ENCODE measurements at regions not wholly inside any gene's neighbourhood (a gene's known extent, or its start where the extent isn't known, plus 50 kb on each side); places are given as distances from the start of the nearest gene placed in this dataset.

DNA sequence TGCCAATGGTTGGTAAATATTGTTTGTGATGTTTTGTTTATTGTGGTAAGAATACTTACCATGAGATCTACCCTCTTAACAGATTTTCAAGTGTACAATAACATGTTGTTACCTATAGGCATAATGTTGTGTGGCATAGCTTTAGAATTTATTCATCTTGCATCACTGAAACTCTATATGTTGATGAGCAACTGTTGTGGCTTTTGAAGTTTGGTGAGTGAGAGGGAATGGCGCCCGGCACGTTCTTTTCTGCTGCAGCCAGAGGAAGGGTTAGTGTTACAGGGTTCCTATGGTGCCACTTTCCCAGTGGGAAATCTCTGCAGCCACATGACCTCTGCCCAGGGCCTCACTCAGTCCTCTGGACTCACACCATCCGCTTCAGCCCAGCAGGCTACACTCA lies 342.5 kb upstream of the ADGRL2 start:
- Histone ChIP-seq H3K4me3 (ENCODE audit: low read depth in 1 of 3, low read length in 3 of 3) (no peak overlapping the region), H3K27ac (ENCODE audit: low read depth in 1 of 2, low read length in 2 of 2) (no peak overlapping the region), H3K27me3 (ENCODE audit: control insufficient read depth in 4 of 4, insufficient read depth in 4 of 4, low read length in 3 of 4) (no peaks in the 10 kb centered on the region), H3K4me1 (ENCODE audit: control insufficient read depth in 4 of 4, insufficient read depth in 4 of 4, low read length in 3 of 4) (peaks cover 0 to 1% (median 0%) of the 10 kb centered on the region in 4 donors), H3K9me3 (ENCODE audit: control insufficient read depth in 4 of 4, low read length in 3 of 4) (no peaks in the 10 kb centered on the region), H3K36me3 (ENCODE audit: control insufficient read depth in 4 of 4, insufficient read depth in 3 of 4, low read depth in 1 of 4, low read length in 3 of 4) (no peaks in the 10 kb centered on the region), H3K9ac (ENCODE audit: low read depth in 1 of 2, low read length in 2 of 2) (no peak overlapping the region)
- DNase-seq (ENCODE audit: low spot score) = no peak
- TF ChIP-seq RXRA (IDR thresholded peaks at IDR 0.05) = no peak
- 84% methylated on average over 4 of the region's 4 CpGs for WGBS

DNA sequence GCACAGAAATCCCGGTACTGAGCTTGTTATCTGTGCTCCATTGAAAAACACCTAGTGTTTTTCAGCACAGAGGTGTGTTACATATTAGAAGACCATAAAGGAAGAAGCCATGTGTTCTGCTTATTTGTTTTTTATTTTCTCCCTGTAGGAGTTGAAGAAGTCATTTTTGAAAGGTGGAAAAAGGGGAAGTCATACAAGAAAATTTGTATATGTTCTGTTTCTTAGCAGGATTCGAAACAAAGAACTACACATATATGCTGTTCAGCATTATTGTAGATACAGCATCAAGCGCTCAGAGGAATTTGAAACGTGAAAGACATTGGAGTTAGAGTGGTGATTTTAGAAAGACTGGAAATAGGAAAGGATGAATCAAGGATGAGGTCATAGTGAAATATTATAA lies 345.3 kb upstream of the ADGRL2 start:
- H3K9ac ChIP-seq (ENCODE audit: low read depth in 1 of 2, low read length in 2 of 2) = no peak overlapping the region
- no peak for TF ChIP-seq GABPA (IDR thresholded peaks at IDR 0.05 in 1 of 2, conservative IDR thresholded peaks at IDR 0.05 in 1 of 2)
- TF ChIP-seq HNF4G (IDR thresholded peaks at IDR 0.05) = no peak
- TF ChIP-seq FOXA1 (IDR thresholded peaks at IDR 0.05) = no peak
- no peak for TF ChIP-seq TAF1 (conservative IDR thresholded peaks at IDR 0.05)
- peaks cover 0 to 1% (median 0%) of the 10 kb centered on the region in 4 donors for H3K4me1 ChIP-seq (ENCODE audit: control insufficient read depth in 4 of 4, insufficient read depth in 4 of 4, low read length in 3 of 4)
- H3K4me3 ChIP-seq (ENCODE audit: low read depth in 1 of 3, low read length in 3 of 3) = no peak overlapping the region
- no peaks in the 10 kb centered on the region for H3K9me3 ChIP-seq (ENCODE audit: control insufficient read depth in 4 of 4, low read length in 3 of 4)
- H3K27ac ChIP-seq (ENCODE audit: low read depth in 1 of 2, low read length in 2 of 2) = no peak overlapping the region
- DNase-seq (ENCODE audit: low spot score) = no peak
- no peaks in the 10 kb centered on the region for H3K36me3 ChIP-seq (ENCODE audit: control insufficient read depth in 4 of 4, insufficient read depth in 3 of 4, low read depth in 1 of 4, low read length in 3 of 4)
- 87% methylated on average over 4 of the region's 4 CpGs for WGBS
- H3K27me3 ChIP-seq (ENCODE audit: control insufficient read depth in 4 of 4, insufficient read depth in 4 of 4, low read length in 3 of 4) = no peaks in the 10 kb centered on the region

DNA sequence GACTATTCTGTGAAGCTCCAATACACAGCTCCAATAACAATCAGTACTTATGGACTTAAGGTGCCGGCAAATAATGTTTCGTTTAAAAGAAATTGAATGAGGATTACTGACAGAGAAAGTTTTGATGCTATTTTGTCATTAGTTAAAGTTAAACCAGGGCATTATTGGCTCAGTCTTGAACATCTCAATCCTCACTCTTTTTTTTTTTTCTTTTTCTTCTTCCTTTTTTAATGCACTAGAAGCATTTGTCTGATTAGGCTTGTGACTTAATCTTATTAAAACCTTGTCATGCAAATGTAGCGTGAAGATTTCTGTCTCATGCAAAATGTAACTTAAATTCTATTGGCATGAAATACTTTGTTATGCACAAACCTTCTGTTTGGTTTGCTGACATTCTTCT lies 346.8 kb upstream of the ADGRL2 start:
- H3K9me3 ChIP-seq (ENCODE audit: control insufficient read depth in 4 of 4, low read length in 3 of 4) = no peaks in the 10 kb centered on the region
- H3K9ac ChIP-seq (ENCODE audit: low read depth in 1 of 2, low read length in 2 of 2) = no peak overlapping the region
- no peaks in the 10 kb centered on the region for H3K36me3 ChIP-seq (ENCODE audit: control insufficient read depth in 4 of 4, insufficient read depth in 3 of 4, low read depth in 1 of 4, low read length in 3 of 4)
- no peak overlapping the region for H3K4me3 ChIP-seq (ENCODE audit: low read depth in 1 of 3, low read length in 3 of 3)
- no peak for DNase-seq (ENCODE audit: low spot score)
- H3K4me1 ChIP-seq (ENCODE audit: control insufficient read depth in 4 of 4, insufficient read depth in 4 of 4, low read length in 3 of 4) = peaks cover 0 to 1% (median 0%) of the 10 kb centered on the region in 4 donors
- H3K27me3 ChIP-seq (ENCODE audit: control insufficient read depth in 4 of 4, insufficient read depth in 4 of 4, low read length in 3 of 4) = no peaks in the 10 kb centered on the region
- TF ChIP-seq HNF4G (IDR thresholded peaks at IDR 0.05) = no peak
- TF ChIP-seq YY1 (IDR thresholded peaks at IDR 0.05) = no peak
- no peak for TF ChIP-seq HNF4A (conservative IDR thresholded peaks at IDR 0.05)
- TF ChIP-seq FOXA1 (IDR thresholded peaks at IDR 0.05) = no peak
- TF ChIP-seq TAF1 (conservative IDR thresholded peaks at IDR 0.05) = no peak
- TF ChIP-seq, protein P1, sequence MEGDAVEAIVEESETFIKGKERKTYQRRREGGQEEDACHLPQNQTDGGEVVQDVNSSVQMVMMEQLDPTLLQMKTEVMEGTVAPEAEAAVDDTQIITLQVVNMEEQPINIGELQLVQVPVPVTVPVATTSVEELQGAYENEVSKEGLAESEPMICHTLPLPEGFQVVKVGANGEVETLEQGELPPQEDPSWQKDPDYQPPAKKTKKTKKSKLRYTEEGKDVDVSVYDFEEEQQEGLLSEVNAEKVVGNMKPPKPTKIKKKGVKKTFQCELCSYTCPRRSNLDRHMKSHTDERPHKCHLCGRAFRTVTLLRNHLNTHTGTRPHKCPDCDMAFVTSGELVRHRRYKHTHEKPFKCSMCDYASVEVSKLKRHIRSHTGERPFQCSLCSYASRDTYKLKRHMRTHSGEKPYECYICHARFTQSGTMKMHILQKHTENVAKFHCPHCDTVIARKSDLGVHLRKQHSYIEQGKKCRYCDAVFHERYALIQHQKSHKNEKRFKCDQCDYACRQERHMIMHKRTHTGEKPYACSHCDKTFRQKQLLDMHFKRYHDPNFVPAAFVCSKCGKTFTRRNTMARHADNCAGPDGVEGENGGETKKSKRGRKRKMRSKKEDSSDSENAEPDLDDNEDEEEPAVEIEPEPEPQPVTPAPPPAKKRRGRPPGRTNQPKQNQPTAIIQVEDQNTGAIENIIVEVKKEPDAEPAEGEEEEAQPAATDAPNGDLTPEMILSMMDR (IDR thresholded peaks at IDR 0.05; ENCODE audit: low read depth, low read length, missing input control) = no peak
- TF ChIP-seq, protein P2, sequence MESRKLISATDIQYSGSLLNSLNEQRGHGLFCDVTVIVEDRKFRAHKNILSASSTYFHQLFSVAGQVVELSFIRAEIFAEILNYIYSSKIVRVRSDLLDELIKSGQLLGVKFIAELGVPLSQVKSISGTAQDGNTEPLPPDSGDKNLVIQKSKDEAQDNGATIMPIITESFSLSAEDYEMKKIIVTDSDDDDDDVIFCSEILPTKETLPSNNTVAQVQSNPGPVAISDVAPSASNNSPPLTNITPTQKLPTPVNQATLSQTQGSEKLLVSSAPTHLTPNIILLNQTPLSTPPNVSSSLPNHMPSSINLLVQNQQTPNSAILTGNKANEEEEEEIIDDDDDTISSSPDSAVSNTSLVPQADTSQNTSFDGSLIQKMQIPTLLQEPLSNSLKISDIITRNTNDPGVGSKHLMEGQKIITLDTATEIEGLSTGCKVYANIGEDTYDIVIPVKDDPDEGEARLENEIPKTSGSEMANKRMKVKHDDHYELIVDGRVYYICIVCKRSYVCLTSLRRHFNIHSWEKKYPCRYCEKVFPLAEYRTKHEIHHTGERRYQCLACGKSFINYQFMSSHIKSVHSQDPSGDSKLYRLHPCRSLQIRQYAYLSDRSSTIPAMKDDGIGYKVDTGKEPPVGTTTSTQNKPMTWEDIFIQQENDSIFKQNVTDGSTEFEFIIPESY (IDR thresholded peaks at IDR 0.05) = no peak
- TF ChIP-seq, protein P3, sequence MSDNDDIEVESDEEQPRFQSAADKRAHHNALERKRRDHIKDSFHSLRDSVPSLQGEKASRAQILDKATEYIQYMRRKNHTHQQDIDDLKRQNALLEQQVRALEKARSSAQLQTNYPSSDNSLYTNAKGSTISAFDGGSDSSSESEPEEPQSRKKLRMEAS (IDR thresholded peaks at IDR 0.05) = no peak
- no peak for TF ChIP-seq JUND (IDR thresholded peaks at IDR 0.05)
- TF ChIP-seq GABPA (IDR thresholded peaks at IDR 0.05 in 1 of 2, conservative IDR thresholded peaks at IDR 0.05 in 1 of 2) = no peak
- no peak for TF ChIP-seq NR2F2 (IDR thresholded peaks at IDR 0.05)
- no peak for TF ChIP-seq EGR1 (IDR thresholded peaks at IDR 0.05; ENCODE audit: low read depth in 2 of 2)
- TF ChIP-seq, protein P4, sequence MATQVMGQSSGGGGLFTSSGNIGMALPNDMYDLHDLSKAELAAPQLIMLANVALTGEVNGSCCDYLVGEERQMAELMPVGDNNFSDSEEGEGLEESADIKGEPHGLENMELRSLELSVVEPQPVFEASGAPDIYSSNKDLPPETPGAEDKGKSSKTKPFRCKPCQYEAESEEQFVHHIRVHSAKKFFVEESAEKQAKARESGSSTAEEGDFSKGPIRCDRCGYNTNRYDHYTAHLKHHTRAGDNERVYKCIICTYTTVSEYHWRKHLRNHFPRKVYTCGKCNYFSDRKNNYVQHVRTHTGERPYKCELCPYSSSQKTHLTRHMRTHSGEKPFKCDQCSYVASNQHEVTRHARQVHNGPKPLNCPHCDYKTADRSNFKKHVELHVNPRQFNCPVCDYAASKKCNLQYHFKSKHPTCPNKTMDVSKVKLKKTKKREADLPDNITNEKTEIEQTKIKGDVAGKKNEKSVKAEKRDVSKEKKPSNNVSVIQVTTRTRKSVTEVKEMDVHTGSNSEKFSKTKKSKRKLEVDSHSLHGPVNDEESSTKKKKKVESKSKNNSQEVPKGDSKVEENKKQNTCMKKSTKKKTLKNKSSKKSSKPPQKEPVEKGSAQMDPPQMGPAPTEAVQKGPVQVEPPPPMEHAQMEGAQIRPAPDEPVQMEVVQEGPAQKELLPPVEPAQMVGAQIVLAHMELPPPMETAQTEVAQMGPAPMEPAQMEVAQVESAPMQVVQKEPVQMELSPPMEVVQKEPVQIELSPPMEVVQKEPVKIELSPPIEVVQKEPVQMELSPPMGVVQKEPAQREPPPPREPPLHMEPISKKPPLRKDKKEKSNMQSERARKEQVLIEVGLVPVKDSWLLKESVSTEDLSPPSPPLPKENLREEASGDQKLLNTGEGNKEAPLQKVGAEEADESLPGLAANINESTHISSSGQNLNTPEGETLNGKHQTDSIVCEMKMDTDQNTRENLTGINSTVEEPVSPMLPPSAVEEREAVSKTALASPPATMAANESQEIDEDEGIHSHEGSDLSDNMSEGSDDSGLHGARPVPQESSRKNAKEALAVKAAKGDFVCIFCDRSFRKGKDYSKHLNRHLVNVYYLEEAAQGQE (IDR thresholded peaks at IDR 0.05) = no peak
- TF ChIP-seq RXRA (IDR thresholded peaks at IDR 0.05) = no peak
- TF ChIP-seq, protein P5, sequence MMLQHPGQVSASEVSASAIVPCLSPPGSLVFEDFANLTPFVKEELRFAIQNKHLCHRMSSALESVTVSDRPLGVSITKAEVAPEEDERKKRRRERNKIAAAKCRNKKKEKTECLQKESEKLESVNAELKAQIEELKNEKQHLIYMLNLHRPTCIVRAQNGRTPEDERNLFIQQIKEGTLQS (IDR thresholded peaks at IDR 0.05) = no peak
- TF ChIP-seq SP1 (IDR thresholded peaks at IDR 0.05) = no peak
- TF ChIP-seq RAD21 (IDR thresholded peaks at IDR 0.05) = no peak
- no peak for TF ChIP-seq FOXA2 (IDR thresholded peaks at IDR 0.05)
- no peak overlapping the region for H3K27ac ChIP-seq (ENCODE audit: low read depth in 1 of 2, low read length in 2 of 2)
- 66% methylated on average over 3 of the region's 3 CpGs for WGBS

Data from liver (tissue), 8 donors.